Body of pancreas (tissue), 4 donors: ENCODE measurements at regions not wholly inside any gene's neighbourhood (a gene's known extent, or its start where the extent isn't known, plus 50 kb on each side); places are given as distances from the start of the nearest gene placed in this dataset.

Source experiments
- ATAC-seq: fragments of 150-250 bp; one replicate; pipeline ENCODE4 v1.9.1; 2016
- DNase-seq, 4 donors: peaks; one replicate each; pipeline ENCODE4 v3.0.0-alpha.2; 2019
- H3K27ac ChIP-seq, 4 donors: fragments of 200-600 bp; sonication (generic); 1 replicate in 3 of 4; 2 replicates in 1 of 4; pipeline versions ENCODE4 v1.5.1 to v1.6.1; 2016 to 2019; ENCODE audit warnings: mild to moderate bottlenecking in 1 of 4, mixed read lengths in 1 of 4, moderate library complexity in 1 of 4
- H3K27me3 ChIP-seq, 2 donors: fragments of 200-600 bp; sonication (generic); one replicate each; pipeline ENCODE4 v1.6.0; 2016; ENCODE audit warnings: mild to moderate bottlenecking in 1 of 2
- H3K36me3 ChIP-seq, 2 donors: fragments of 200-600 bp; sonication (generic); replicated peaks in 1 of 2; 2 replicates each; pipeline ENCODE4 v1.5.1; 2016; ENCODE audit warnings: low read depth in 2 of 2; ENCODE audit not compliant: insufficient read depth in 1 of 2
- H3K4me1 ChIP-seq: fragments of 200-600 bp; sonication (generic); one replicate; pipeline ENCODE4 v1.6.0; 2016
- H3K4me3 ChIP-seq, 2 donors: fragments of 200-600 bp; sonication (generic); 1 replicate in 1 of 2; 2 replicates in 1 of 2; pipeline ENCODE4 v1.5.1; 2016 to 2019
- H3K9me3 ChIP-seq, 3 donors: fragments of 200-600 bp; sonication (generic); 1 replicate in 2 of 3; 2 replicates in 1 of 3; pipeline ENCODE4 v1.5.1; 2016
- CTCF ChIP-seq, 7 experiments: fragments of 450-650 bp in 4 of 7; fragments of 200-600 bp in 3 of 7; sonication (generic) in 3 of 7; IDR thresholded peaks; one replicate each; pipeline ENCODE4 v1.5.1; 2016 to 2019; ENCODE audit warnings: antibody characterized with exemption in 7 of 7
- POLR2A ChIP-seq, 3 donors: fragments of 450-650 bp; IDR thresholded peaks; one replicate each; pipeline ENCODE4 v1.6.1; 2016; ENCODE audit warnings: antibody characterized with exemption in 3 of 3, mild to moderate bottlenecking in 2 of 3
- WGBS, 2 donors: methylation state at CpG; one replicate each; pipeline ENCODE4 v1.1.5; 2017; 5-methylcytosine and 5-hydroxymethylcytosine counted together
- intact Hi-C: fragments of 100-400 bp; cut with DNase I; formaldehyde crosslinking; loops from one replicate; pipeline ENCODE4 v1.15.1; 2023

DNA sequence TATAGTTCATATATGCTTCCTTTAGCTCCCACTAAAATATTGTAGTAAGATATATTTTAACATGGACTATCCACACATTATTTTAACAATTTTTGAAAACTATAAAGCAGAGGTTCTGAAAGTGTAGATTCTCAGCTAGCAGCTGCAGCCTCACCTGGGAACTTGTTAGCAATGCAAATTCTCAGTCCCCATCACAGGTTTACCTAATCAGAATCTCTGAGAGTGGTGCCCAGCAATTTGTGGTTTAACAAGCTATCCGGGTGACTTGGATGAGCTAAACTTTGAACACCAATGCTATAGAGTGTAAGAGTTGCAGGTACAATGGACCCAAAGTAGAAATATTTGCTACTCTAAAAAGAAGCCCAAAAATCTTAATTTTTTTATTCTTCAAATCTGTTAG lies 99.8 kb upstream of the MDFIC start:
- intact Hi-C loops = no loop called here
- H3K27ac ChIP-seq = no peak overlapping the region

GRCh38 chr7:114822844-114823243 lies 99.0 kb upstream of the MDFIC start:
- DNase-seq (no peak), ATAC-seq (no peak)
- 74 to 87% methylated on average over 2 of the region's 2 CpGs for WGBS, 2 donors
- H3K9me3 ChIP-seq = no peaks in the 10 kb centered on the region
- no peaks in the 10 kb centered on the region for H3K4me1 ChIP-seq
- no peak overlapping the region for H3K27ac ChIP-seq
- intact Hi-C loops = no loop called here
- H3K27me3 ChIP-seq = no peaks in the 10 kb centered on the region
- no peak overlapping the region for H3K4me3 ChIP-seq
- H3K36me3 ChIP-seq = no peaks in the 10 kb centered on the region
- no peak for TF ChIP-seq POLR2A (IDR thresholded peaks at IDR 0.05)
- no peak for TF ChIP-seq CTCF (IDR thresholded peaks at IDR 0.05)

More for the DNA sequence above, 99.8 kb upstream of the MDFIC start:
- Histone ChIP-seq H3K9me3 (no peaks in the 10 kb centered on the region), H3K4me3 (no peak overlapping the region), H3K27me3 (no peaks in the 10 kb centered on the region), H3K36me3 (no peaks in the 10 kb centered on the region), H3K4me1 (no peaks in the 10 kb centered on the region)
- TF ChIP-seq CTCF (IDR thresholded peaks at IDR 0.05) (no peak), POLR2A (IDR thresholded peaks at IDR 0.05) (no peak)
- ATAC-seq (no peak), DNase-seq (no peak)
- WGBS, 2 donors = 50 to 74% methylated on average over 1 of the region's 1 CpG

DNA sequence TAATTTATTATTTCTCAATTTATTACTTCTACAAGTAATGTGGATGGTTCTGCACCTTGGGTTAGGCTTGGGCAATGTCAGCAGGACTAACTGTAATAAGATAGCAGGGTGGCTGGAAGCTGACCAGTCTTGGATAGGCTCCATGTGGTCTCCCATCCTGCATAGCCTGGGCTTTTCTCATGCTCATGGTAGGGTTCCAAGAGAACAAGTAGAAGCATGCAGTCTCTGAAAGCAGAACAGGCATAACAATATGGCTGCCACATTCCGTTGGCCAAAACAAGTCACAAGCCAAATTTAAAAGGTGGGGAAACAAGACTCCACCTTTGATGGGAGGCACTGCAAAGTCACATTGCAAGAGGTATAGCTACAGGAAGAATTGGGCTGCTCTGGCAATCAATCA lies 98.6 kb upstream of the MDFIC start:
- TF ChIP-seq POLR2A (IDR thresholded peaks at IDR 0.05) (no peak), CTCF (IDR thresholded peaks at IDR 0.05) (no peak)
- no peak overlapping the region for H3K27ac ChIP-seq
- 89 to 100% methylated on average over 1 of the region's 1 CpG for WGBS, 2 donors
- no peaks in the 10 kb centered on the region for H3K9me3 ChIP-seq
- ATAC-seq (no peak), DNase-seq (no peak)
- no peak overlapping the region for H3K4me3 ChIP-seq
- no peaks in the 10 kb centered on the region for H3K36me3 ChIP-seq
- no peaks in the 10 kb centered on the region for H3K4me1 ChIP-seq
- no peaks in the 10 kb centered on the region for H3K27me3 ChIP-seq
- intact Hi-C loops = no loop called here

GRCh38 chr7:114825423-114825951 lies 96.4 kb upstream of the MDFIC start:
- TF ChIP-seq POLR2A (IDR thresholded peaks at IDR 0.05) (no peak), CTCF (IDR thresholded peaks at IDR 0.05) (no peak)
- Histone ChIP-seq H3K4me3 (no peak overlapping the region), H3K4me1 (no peaks in the 10 kb centered on the region), H3K27me3 (no peaks in the 10 kb centered on the region), H3K36me3 (no peaks in the 10 kb centered on the region), H3K27ac (no peak overlapping the region), H3K9me3 (no peaks in the 10 kb centered on the region)
- no peak for DNase-seq
- 41 to 56% methylated on average over 3 of the region's 3 CpGs for WGBS, 2 donors
- intact Hi-C loops = no loop called here
- ATAC-seq = no peak

- H3K4me1 ChIP-seq = no peaks in the 10 kb centered on the region
- TF ChIP-seq POLR2A (IDR thresholded peaks at IDR 0.05) (no peak), CTCF (IDR thresholded peaks at IDR 0.05) (no peak)
- H3K9me3 ChIP-seq = no peaks in the 10 kb centered on the region
- no peak for DNase-seq
- no peak for ATAC-seq
- no peaks in the 10 kb centered on the region for H3K27me3 ChIP-seq
- WGBS, 2 donors = 39 to 46% methylated on average over 4 of the region's 4 CpGs
- intact Hi-C loops = no loop called here
- no peaks in the 10 kb centered on the region for H3K36me3 ChIP-seq
- no peak overlapping the region for H3K4me3 ChIP-seq
- H3K27ac ChIP-seq = no peak overlapping the region
These were observed 90.9 kb upstream of the MDFIC start for GRCh38 chr7:114830952-114831351.
